ENCODE measurements at regions not wholly inside any gene's neighbourhood (a gene's known extent, or its start where the extent isn't known, plus 50 kb on each side); places are given as distances from the start of the nearest gene placed in this dataset.

- H3K27ac ChIP-seq (ENCODE audit: low read depth, low read length) = no peak overlapping the region
- no peaks in the 10 kb centered on the region for H3K27me3 ChIP-seq (ENCODE audit: insufficient read depth, low read length)
- DNase-seq (ENCODE audit: insufficient read length, low spot score, missing footprints) = no peak
- no peaks in the 10 kb centered on the region for H3K79me2 ChIP-seq (ENCODE audit: insufficient read depth, low read length)
- TF ChIP-seq, protein P1, sequence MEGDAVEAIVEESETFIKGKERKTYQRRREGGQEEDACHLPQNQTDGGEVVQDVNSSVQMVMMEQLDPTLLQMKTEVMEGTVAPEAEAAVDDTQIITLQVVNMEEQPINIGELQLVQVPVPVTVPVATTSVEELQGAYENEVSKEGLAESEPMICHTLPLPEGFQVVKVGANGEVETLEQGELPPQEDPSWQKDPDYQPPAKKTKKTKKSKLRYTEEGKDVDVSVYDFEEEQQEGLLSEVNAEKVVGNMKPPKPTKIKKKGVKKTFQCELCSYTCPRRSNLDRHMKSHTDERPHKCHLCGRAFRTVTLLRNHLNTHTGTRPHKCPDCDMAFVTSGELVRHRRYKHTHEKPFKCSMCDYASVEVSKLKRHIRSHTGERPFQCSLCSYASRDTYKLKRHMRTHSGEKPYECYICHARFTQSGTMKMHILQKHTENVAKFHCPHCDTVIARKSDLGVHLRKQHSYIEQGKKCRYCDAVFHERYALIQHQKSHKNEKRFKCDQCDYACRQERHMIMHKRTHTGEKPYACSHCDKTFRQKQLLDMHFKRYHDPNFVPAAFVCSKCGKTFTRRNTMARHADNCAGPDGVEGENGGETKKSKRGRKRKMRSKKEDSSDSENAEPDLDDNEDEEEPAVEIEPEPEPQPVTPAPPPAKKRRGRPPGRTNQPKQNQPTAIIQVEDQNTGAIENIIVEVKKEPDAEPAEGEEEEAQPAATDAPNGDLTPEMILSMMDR (IDR thresholded peaks at IDR 0.05; ENCODE audit: extremely low read depth, low read depth, low read length) = no peak
- no peaks in the 10 kb centered on the region for H4K20me1 ChIP-seq (ENCODE audit: insufficient read depth, low read length)
- H3K4me3 ChIP-seq (ENCODE audit: insufficient read depth, low read length) = no peak overlapping the region
- no peak overlapping the region for H3K4me2 ChIP-seq (ENCODE audit: insufficient read depth, low read length)
- no peak overlapping the region for H2AFZ ChIP-seq (ENCODE audit: low read length)
- no peaks in the 10 kb centered on the region for H3K9me3 ChIP-seq (ENCODE audit: low read depth, low read length)
- no peaks in the 10 kb centered on the region for H3K4me1 ChIP-seq (ENCODE audit: insufficient read depth, low read length)
- H3K36me3 ChIP-seq (ENCODE audit: insufficient read depth, low read length) = no peaks in the 10 kb centered on the region
Measured at GRCh38 chr16:35144212-35144932, 1685.0 kb downstream of the TP53TG3F start.

DNA sequence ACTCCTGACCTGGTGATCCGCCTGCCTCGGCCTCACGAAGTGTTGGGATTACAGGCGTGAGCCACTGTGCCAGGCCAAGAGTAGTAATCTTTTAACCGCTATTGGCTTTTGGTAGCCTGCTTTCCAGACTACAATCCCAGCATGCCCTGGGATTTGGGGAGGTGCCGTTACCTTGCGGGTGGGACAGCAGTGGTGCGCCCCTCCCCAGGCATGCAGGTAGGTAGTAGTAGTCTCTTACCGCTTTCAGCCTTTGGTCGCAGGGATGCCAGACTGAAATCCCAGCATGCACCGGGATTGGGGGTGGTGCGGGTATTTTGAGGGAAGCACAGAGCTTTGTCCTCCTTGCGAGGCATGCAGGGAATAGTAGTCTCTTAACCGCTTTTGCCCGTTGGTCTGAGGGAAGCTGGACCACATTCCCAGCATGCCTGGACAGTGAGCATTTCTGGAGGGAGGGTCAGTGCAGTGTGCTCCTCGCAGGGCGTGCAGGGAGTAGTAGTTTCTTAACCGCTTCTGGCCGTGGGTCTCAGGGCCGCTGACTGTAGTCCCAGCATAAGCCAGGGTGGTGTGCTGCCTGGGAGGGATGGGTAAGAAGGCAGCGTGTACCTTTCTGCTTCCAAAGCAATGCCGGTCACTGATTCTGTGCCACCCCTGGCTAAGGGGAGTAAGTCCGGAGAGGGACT is 1686.8 kb downstream of the TP53TG3F start:
- H4K20me1 ChIP-seq (ENCODE audit: insufficient read depth, low read length) = no peaks in the 10 kb centered on the region
- no peaks in the 10 kb centered on the region for H3K9me3 ChIP-seq (ENCODE audit: low read depth, low read length)
- H2AFZ ChIP-seq (ENCODE audit: low read length) = no peak overlapping the region
- no peak for DNase-seq (ENCODE audit: insufficient read length, low spot score, missing footprints)
- no peaks in the 10 kb centered on the region for H3K4me1 ChIP-seq (ENCODE audit: insufficient read depth, low read length)
- TF ChIP-seq, protein P1 (IDR thresholded peaks at IDR 0.05; ENCODE audit: extremely low read depth, low read depth, low read length) = no peak
- H3K36me3 ChIP-seq (ENCODE audit: insufficient read depth, low read length) = no peaks in the 10 kb centered on the region
- no peaks in the 10 kb centered on the region for H3K27me3 ChIP-seq (ENCODE audit: insufficient read depth, low read length)
- no peaks in the 10 kb centered on the region for H3K79me2 ChIP-seq (ENCODE audit: insufficient read depth, low read length)
- no peak overlapping the region for H3K27ac ChIP-seq (ENCODE audit: low read depth, low read length)
- H3K4me2 ChIP-seq (ENCODE audit: insufficient read depth, low read length) = no peak overlapping the region
- H3K4me3 ChIP-seq (ENCODE audit: insufficient read depth, low read length) = no peak overlapping the region

DNA sequence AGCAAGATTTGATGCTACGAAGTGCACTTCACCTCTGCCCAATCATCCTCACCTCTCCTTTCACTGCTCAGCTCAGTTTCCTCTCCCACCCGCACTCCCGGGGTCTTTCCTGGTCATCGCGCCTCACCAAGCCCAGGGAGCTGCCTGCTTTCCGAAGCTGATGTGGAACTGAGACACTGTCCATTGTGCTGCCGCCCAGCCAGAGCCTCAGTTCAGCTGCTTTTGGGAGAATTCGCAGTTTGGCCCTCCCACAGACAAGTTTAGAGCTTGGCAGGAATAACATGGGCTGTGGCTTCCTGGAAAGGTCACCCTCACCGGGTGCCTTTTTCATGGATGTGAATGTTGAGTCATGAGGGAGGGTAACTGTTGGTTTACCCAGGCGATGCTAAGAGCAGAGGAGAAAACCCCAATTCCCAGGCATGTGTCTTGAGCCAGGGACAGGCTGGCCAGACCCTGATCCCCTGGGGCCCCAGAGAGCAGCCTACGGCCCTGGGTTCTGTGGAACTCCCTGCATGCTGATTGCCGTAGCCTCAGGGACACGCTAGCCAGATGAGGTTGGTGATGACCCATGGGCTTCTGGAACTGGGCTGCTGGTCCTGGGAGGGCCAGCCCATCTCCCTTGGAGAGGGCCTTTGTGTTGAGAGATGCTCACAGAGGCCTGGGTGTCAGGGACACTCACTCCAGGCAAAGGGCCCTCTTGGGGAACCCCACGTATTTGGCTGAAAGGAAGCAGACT is 1687.5 kb downstream of the TP53TG3F start:
- Histone ChIP-seq H3K4me3 (ENCODE audit: insufficient read depth, low read length) (no peak overlapping the region), H2AFZ (ENCODE audit: low read length) (no peak overlapping the region), H3K27me3 (ENCODE audit: insufficient read depth, low read length) (no peaks in the 10 kb centered on the region), H3K9me3 (ENCODE audit: low read depth, low read length) (no peaks in the 10 kb centered on the region), H3K36me3 (ENCODE audit: insufficient read depth, low read length) (no peaks in the 10 kb centered on the region), H3K4me1 (ENCODE audit: insufficient read depth, low read length) (no peaks in the 10 kb centered on the region), H3K79me2 (ENCODE audit: insufficient read depth, low read length) (no peaks in the 10 kb centered on the region), H4K20me1 (ENCODE audit: insufficient read depth, low read length) (no peaks in the 10 kb centered on the region), H3K4me2 (ENCODE audit: insufficient read depth, low read length) (no peak overlapping the region), H3K27ac (ENCODE audit: low read depth, low read length) (no peak overlapping the region)
- TF ChIP-seq, protein P1 (IDR thresholded peaks at IDR 0.05; ENCODE audit: extremely low read depth, low read depth, low read length) = no peak
- no peak for DNase-seq (ENCODE audit: insufficient read length, low spot score, missing footprints)

Measured in osteoblast (primary cell).